ENCODE measurements at regions not wholly inside any gene's neighbourhood (a gene's known extent, or its start where the extent isn't known, plus 50 kb on each side); places are given as distances from the start of the nearest gene placed in this dataset.
"Not testable (repeated sequence)": the region's sequence is repeated elsewhere in the genome, so short reads cannot be mapped to it uniquely, and the experiment has no call there.

DNA sequence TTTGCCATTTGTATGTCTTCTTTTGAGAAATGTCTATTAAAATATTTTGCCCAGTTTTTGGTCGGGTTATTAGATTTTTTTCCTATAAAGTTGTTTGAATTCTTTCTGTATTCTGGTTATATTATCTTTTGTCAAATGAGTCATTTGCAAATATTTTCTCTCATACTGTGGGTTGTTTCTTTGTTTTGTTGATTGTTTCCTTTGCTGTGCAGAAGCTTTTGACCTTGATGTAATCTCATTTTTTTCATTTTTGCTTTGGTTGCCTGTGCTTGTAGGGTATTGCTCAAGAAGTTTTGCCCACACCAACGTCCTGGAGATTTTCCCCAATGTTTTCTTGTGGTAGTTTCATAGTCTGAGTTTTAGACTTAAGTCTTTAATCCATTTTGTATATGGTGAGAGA, 245.7 kb downstream of the ADCYAP1 start:
- WGBS (ENCODE audit: insufficient coverage) = no CpG with 5 or more reads among the region's 2 CpGs
- Histone ChIP-seq H3K9me3 (ENCODE audit: control extremely low read depth in 1 of 5, control insufficient read depth in 4 of 5, insufficient read depth in 2 of 5, low read depth in 1 of 5, low read length in 4 of 5) (no peaks in the 10 kb centered on the region), H3K27me3 (replicated peaks in 2 of 5; ENCODE audit: control insufficient read depth in 4 of 5, insufficient read depth in 5 of 5, low read length in 4 of 5) (no peaks in the 10 kb centered on the region), H3K27ac (ENCODE audit: insufficient read depth in 1 of 2, low read depth in 1 of 2, low read length in 2 of 2, poor library complexity in 1 of 2, severe bottlenecking in 2 of 2) (no peak overlapping the region), H3K36me3 (ENCODE audit: control insufficient read depth in 4 of 4, insufficient read depth in 4 of 4, low read length in 3 of 4) (no peaks in the 10 kb centered on the region), H3K4me1 (ENCODE audit: control extremely low read depth in 1 of 4, control insufficient read depth in 4 of 4, insufficient read depth in 4 of 4, low read length in 3 of 4) (no peaks in the 10 kb centered on the region), H3K4me3 (ENCODE audit: control insufficient read depth in 1 of 7, extremely low read depth in 1 of 7, insufficient read depth in 4 of 7, low read depth in 2 of 7, low read length in 6 of 7) (no peak overlapping the region)
- CTCF ChIA-PET = no interaction called here
- DNase-seq = no peak
- POLR2A ChIA-PET = no interaction called here

DNA sequence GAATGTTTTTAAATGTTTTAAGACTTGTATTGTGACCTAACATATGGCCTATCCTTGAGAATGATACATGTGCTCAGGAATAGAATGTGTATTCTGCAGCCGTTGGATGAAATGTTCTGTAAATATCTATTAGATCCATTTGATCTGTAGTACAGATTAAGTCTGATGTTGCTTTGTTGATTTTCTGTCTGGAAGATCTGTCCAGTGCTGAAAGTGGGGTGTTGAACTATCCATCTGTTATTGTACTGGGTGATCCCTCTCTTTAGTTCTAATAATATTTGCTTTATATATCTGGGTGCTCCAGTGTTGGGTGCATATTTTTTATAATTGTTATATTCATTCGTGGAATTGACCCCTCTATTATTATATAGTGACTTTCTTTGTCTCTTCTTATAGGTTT, 248.3 kb downstream of the ADCYAP1 start:
- H3K9me3 ChIP-seq (ENCODE audit: control extremely low read depth in 1 of 5, control insufficient read depth in 4 of 5, insufficient read depth in 2 of 5, low read depth in 1 of 5, low read length in 4 of 5); H3K36me3 ChIP-seq (ENCODE audit: control insufficient read depth in 4 of 4, insufficient read depth in 4 of 4, low read length in 3 of 4); H3K4me3 ChIP-seq (ENCODE audit: control insufficient read depth in 1 of 7, extremely low read depth in 1 of 7, insufficient read depth in 4 of 7, low read depth in 2 of 7, low read length in 6 of 7); CTCF ChIA-PET; H3K27ac ChIP-seq (ENCODE audit: insufficient read depth in 1 of 2, low read depth in 1 of 2, low read length in 2 of 2, poor library complexity in 1 of 2, severe bottlenecking in 2 of 2); POLR2A ChIA-PET; H3K4me1 ChIP-seq (ENCODE audit: control extremely low read depth in 1 of 4, control insufficient read depth in 4 of 4, insufficient read depth in 4 of 4, low read length in 3 of 4); H3K27me3 ChIP-seq (replicated peaks in 2 of 5; ENCODE audit: control insufficient read depth in 4 of 5, insufficient read depth in 5 of 5, low read length in 4 of 5); DNase-seq: not testable (repeated sequence)
- 100% methylated on average over 1 of the region's 2 CpGs for WGBS (ENCODE audit: insufficient coverage)

DNA sequence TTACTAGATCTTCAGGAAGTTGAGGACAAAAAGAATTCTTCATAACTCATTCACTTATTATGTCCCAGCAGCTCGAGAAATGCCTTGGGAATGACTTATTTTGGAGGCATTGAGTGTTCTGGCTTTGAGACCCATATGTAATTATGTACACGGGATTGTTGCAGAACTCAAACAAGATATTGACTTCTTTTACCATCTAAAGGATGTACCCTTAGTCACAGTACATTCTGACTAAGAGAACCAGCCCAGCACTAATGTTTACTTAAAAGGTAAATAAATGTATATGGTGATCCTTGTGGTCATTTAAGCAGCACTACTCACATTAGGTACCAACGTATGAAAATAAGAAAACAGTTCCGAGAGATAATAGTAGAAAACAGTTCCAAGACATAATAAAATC, 268.9 kb downstream of the ADCYAP1 start:
- DNase-seq = no peak
- ChIA-PET CTCF (no interaction called here), POLR2A (no interaction called here)
- Histone ChIP-seq H3K4me3 (ENCODE audit: control insufficient read depth in 1 of 7, extremely low read depth in 1 of 7, insufficient read depth in 4 of 7, low read depth in 2 of 7, low read length in 6 of 7) (no peak overlapping the region), H3K9me3 (ENCODE audit: control extremely low read depth in 1 of 5, control insufficient read depth in 4 of 5, insufficient read depth in 2 of 5, low read depth in 1 of 5, low read length in 4 of 5) (peaks cover 0 to 5% (median 0%) of the 10 kb centered on the region in 5 experiments), H3K4me1 (ENCODE audit: control extremely low read depth in 1 of 4, control insufficient read depth in 4 of 4, insufficient read depth in 4 of 4, low read length in 3 of 4) (no peaks in the 10 kb centered on the region), H3K36me3 (ENCODE audit: control insufficient read depth in 4 of 4, insufficient read depth in 4 of 4, low read length in 3 of 4) (no peaks in the 10 kb centered on the region), H3K27ac (ENCODE audit: insufficient read depth in 1 of 2, low read depth in 1 of 2, low read length in 2 of 2, poor library complexity in 1 of 2, severe bottlenecking in 2 of 2) (no peak overlapping the region), H3K27me3 (replicated peaks in 2 of 5; ENCODE audit: control insufficient read depth in 4 of 5, insufficient read depth in 5 of 5, low read length in 4 of 5) (no peaks in the 10 kb centered on the region)
- WGBS (ENCODE audit: insufficient coverage) = no CpG with 5 or more reads among the region's 4 CpGs

DNA sequence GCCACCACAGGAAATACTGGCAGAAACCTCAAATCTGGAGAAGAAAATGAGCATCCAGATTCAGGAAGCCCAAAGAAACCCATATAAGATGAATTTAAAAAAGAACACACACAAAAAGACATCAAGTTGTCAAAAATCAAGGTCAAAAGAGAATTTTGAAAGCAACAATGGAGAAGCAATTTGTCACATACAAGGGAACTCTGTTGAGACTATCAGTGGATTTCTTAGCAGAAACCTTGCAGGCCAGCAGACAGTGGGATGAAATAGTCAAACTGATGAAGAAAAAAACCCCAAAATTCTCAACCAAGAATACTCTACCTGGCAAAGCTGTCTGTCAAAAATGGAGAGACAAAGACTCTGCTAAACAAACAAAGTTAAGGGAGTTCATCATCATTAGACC, 272.6 kb downstream of the ADCYAP1 start:
- Histone ChIP-seq H3K27ac (ENCODE audit: insufficient read depth in 1 of 2, low read depth in 1 of 2, low read length in 2 of 2, poor library complexity in 1 of 2, severe bottlenecking in 2 of 2) (no peak overlapping the region), H3K4me1 (ENCODE audit: control extremely low read depth in 1 of 4, control insufficient read depth in 4 of 4, insufficient read depth in 4 of 4, low read length in 3 of 4) (no peaks in the 10 kb centered on the region), H3K27me3 (replicated peaks in 2 of 5; ENCODE audit: control insufficient read depth in 4 of 5, insufficient read depth in 5 of 5, low read length in 4 of 5) (no peaks in the 10 kb centered on the region), H3K9me3 (ENCODE audit: control extremely low read depth in 1 of 5, control insufficient read depth in 4 of 5, insufficient read depth in 2 of 5, low read depth in 1 of 5, low read length in 4 of 5) (peaks cover 0 to 5% (median 2%) of the 10 kb centered on the region in 5 experiments), H3K36me3 (ENCODE audit: control insufficient read depth in 4 of 4, insufficient read depth in 4 of 4, low read length in 3 of 4) (no peaks in the 10 kb centered on the region), H3K4me3 (ENCODE audit: control insufficient read depth in 1 of 7, extremely low read depth in 1 of 7, insufficient read depth in 4 of 7, low read depth in 2 of 7, low read length in 6 of 7) (no peak overlapping the region)
- CTCF ChIA-PET = no interaction called here
- no peak for DNase-seq
- POLR2A ChIA-PET = no interaction called here

DNA sequence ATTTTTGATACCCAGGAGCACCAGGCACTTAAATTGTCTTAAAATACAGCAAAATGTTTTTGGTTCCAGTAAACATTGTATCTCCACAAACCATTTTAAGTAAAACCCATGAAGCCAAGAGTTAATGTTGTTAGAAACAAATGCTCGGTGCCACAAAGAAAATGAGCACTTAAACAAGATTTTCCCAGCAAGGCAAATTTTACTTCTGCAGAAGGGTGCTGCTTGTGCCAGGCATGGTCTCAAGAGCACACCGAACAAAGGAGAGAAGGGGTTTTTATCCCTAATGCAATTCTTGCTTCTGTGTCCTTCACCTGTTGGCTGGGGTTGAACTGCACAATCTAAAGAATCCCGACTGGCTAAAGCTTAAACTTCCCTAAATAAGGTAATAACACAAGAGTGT, 286.7 kb downstream of the ADCYAP1 start:
- ChIA-PET POLR2A (no interaction called here), CTCF (no interaction called here)
- DNase-seq = no peak
- Histone ChIP-seq H3K4me1 (ENCODE audit: control extremely low read depth in 1 of 4, control insufficient read depth in 4 of 4, insufficient read depth in 4 of 4, low read length in 3 of 4) (no peaks in the 10 kb centered on the region), H3K9me3 (ENCODE audit: control extremely low read depth in 1 of 5, control insufficient read depth in 4 of 5, insufficient read depth in 2 of 5, low read depth in 1 of 5, low read length in 4 of 5) (peaks cover 0 to 5% (median 0%) of the 10 kb centered on the region in 5 experiments), H3K27me3 (replicated peaks in 2 of 5; ENCODE audit: control insufficient read depth in 4 of 5, insufficient read depth in 5 of 5, low read length in 4 of 5) (no peaks in the 10 kb centered on the region), H3K36me3 (ENCODE audit: control insufficient read depth in 4 of 4, insufficient read depth in 4 of 4, low read length in 3 of 4) (no peaks in the 10 kb centered on the region), H3K4me3 (ENCODE audit: control insufficient read depth in 1 of 7, extremely low read depth in 1 of 7, insufficient read depth in 4 of 7, low read depth in 2 of 7, low read length in 6 of 7) (no peak overlapping the region), H3K27ac (ENCODE audit: insufficient read depth in 1 of 2, low read depth in 1 of 2, low read length in 2 of 2, poor library complexity in 1 of 2, severe bottlenecking in 2 of 2) (no peak overlapping the region)
- WGBS (ENCODE audit: insufficient coverage) = 100% methylated on average over 1 of the region's 3 CpGs

DNA sequence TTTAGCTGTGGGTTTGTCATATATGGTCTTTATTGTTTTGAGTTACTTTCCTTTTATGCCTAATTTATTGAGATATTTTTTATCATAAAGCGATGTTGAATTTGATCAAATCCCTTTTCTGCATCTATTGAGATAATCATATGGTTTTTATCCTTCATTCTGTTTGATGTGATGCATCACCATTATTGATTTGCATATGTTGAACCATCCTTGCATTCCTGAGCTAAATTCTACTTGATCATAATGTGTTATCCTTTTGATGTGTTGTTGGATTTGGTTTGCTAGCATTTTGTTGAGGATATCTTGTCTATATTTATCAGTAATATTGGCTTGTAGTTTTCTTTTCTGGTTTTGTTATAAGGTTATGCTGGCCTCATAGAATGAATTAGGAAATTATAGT, 308.5 kb downstream of the ADCYAP1 start:
- POLR2A ChIA-PET = no interaction called here
- CTCF ChIA-PET = no interaction called here
- Histone ChIP-seq H3K27me3 (replicated peaks in 2 of 5; ENCODE audit: control insufficient read depth in 4 of 5, insufficient read depth in 5 of 5, low read length in 4 of 5) (no peaks in the 10 kb centered on the region), H3K4me3 (ENCODE audit: control insufficient read depth in 1 of 7, extremely low read depth in 1 of 7, insufficient read depth in 4 of 7, low read depth in 2 of 7, low read length in 6 of 7) (no peak overlapping the region), H3K27ac (ENCODE audit: insufficient read depth in 1 of 2, low read depth in 1 of 2, low read length in 2 of 2, poor library complexity in 1 of 2, severe bottlenecking in 2 of 2) (no peak overlapping the region), H3K36me3 (ENCODE audit: control insufficient read depth in 4 of 4, insufficient read depth in 4 of 4, low read length in 3 of 4) (no peaks in the 10 kb centered on the region), H3K9me3 (ENCODE audit: control extremely low read depth in 1 of 5, control insufficient read depth in 4 of 5, insufficient read depth in 2 of 5, low read depth in 1 of 5, low read length in 4 of 5) (peaks cover 0 to 2% (median 0%) of the 10 kb centered on the region in 5 experiments), H3K4me1 (ENCODE audit: control extremely low read depth in 1 of 4, control insufficient read depth in 4 of 4, insufficient read depth in 4 of 4, low read length in 3 of 4) (no peaks in the 10 kb centered on the region)
- no peak for DNase-seq
- no CpG with 5 or more reads among the region's 1 CpG for WGBS (ENCODE audit: insufficient coverage)

DNA sequence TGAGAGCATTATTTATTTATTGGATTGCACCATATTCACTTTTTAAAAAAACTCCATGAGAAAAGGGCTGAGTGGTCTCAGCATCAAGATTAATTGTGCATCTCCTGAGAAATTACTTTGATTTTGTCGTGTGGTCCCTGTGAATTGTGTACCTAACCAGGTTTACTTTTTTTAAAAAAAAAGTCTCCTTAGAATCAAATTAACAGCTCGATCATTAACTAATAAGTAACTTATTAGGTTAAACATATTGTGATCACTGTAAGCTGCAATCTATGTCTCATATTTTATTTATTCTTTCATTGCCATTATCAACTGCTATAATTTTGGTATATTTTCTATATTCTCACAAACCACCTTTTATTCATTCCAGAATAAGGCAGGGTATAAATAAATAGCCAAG, 318.2 kb downstream of the ADCYAP1 start:
- H3K4me3 ChIP-seq (ENCODE audit: control insufficient read depth in 1 of 7, extremely low read depth in 1 of 7, insufficient read depth in 4 of 7, low read depth in 2 of 7, low read length in 6 of 7) = no peak overlapping the region
- no peak for DNase-seq
- no CpG with 5 or more reads among the region's 2 CpGs for WGBS (ENCODE audit: insufficient coverage)
- no peaks in the 10 kb centered on the region for H3K36me3 ChIP-seq (ENCODE audit: control insufficient read depth in 4 of 4, insufficient read depth in 4 of 4, low read length in 3 of 4)
- ChIA-PET POLR2A (no interaction called here), CTCF (no interaction called here)
- H3K4me1 ChIP-seq (ENCODE audit: control extremely low read depth in 1 of 4, control insufficient read depth in 4 of 4, insufficient read depth in 4 of 4, low read length in 3 of 4) = no peaks in the 10 kb centered on the region
- H3K27ac ChIP-seq (ENCODE audit: insufficient read depth in 1 of 2, low read depth in 1 of 2, low read length in 2 of 2, poor library complexity in 1 of 2, severe bottlenecking in 2 of 2) = no peak overlapping the region
- no peaks in the 10 kb centered on the region for H3K27me3 ChIP-seq (replicated peaks in 2 of 5; ENCODE audit: control insufficient read depth in 4 of 5, insufficient read depth in 5 of 5, low read length in 4 of 5)
- no peaks in the 10 kb centered on the region for H3K9me3 ChIP-seq (ENCODE audit: control extremely low read depth in 1 of 5, control insufficient read depth in 4 of 5, insufficient read depth in 2 of 5, low read depth in 1 of 5, low read length in 4 of 5)

DNA sequence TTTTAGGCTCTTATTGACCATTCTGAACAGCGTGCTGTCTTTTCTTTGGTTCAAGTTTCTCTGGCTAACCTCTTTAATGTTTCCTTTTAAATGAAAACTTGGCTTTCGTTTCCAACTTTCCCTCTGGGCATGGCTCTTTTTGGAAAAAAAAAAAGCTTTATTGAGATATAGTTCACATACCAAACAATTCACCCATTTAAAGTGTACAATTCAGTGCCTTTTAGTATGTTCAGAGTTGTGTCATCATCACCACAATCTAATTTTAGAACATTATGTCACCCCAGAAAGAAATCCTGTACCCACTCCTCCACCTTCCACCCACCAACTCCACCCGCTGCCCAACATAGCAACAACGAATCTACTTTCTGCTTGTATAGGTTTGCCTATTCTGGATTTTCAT, 322.4 kb downstream of the ADCYAP1 start:
- 100% methylated on average over 1 of the region's 4 CpGs for WGBS (ENCODE audit: insufficient coverage)
- H3K4me3 ChIP-seq (ENCODE audit: control insufficient read depth in 1 of 7, extremely low read depth in 1 of 7, insufficient read depth in 4 of 7, low read depth in 2 of 7, low read length in 6 of 7) = no peak overlapping the region
- CTCF ChIA-PET = no interaction called here

More for the DNA sequence above, 322.4 kb downstream of the ADCYAP1 start:
- no peaks in the 10 kb centered on the region for H3K36me3 ChIP-seq (ENCODE audit: control insufficient read depth in 4 of 4, insufficient read depth in 4 of 4, low read length in 3 of 4)
- peaks cover 0 to 7% (median 0%) of the 10 kb centered on the region in 5 experiments for H3K9me3 ChIP-seq (ENCODE audit: control extremely low read depth in 1 of 5, control insufficient read depth in 4 of 5, insufficient read depth in 2 of 5, low read depth in 1 of 5, low read length in 4 of 5)
- H3K4me1 ChIP-seq (ENCODE audit: control extremely low read depth in 1 of 4, control insufficient read depth in 4 of 4, insufficient read depth in 4 of 4, low read length in 3 of 4) = no peaks in the 10 kb centered on the region
- POLR2A ChIA-PET = no interaction called here
- DNase-seq = no peak
- no peaks in the 10 kb centered on the region for H3K27me3 ChIP-seq (replicated peaks in 2 of 5; ENCODE audit: control insufficient read depth in 4 of 5, insufficient read depth in 5 of 5, low read length in 4 of 5)
- H3K27ac ChIP-seq (ENCODE audit: insufficient read depth in 1 of 2, low read depth in 1 of 2, low read length in 2 of 2, poor library complexity in 1 of 2, severe bottlenecking in 2 of 2) = no peak overlapping the region
